Inflammatory macrophage treated with lipopolysaccharide for 4 hours (primary cell): ENCODE measurements at regions not wholly inside any gene's neighbourhood (a gene's known extent, or its start where the extent isn't known, plus 50 kb on each side); places are given as distances from the start of the nearest gene placed in this dataset.
A peak's percentile ranks its signal among the peaks of the same experiment; 100 is the strongest.

Source experiments
- DNase-seq: peaks from one replicate; pipeline ENCODE4 v3.0.0-alpha.2; 2020

DNA sequence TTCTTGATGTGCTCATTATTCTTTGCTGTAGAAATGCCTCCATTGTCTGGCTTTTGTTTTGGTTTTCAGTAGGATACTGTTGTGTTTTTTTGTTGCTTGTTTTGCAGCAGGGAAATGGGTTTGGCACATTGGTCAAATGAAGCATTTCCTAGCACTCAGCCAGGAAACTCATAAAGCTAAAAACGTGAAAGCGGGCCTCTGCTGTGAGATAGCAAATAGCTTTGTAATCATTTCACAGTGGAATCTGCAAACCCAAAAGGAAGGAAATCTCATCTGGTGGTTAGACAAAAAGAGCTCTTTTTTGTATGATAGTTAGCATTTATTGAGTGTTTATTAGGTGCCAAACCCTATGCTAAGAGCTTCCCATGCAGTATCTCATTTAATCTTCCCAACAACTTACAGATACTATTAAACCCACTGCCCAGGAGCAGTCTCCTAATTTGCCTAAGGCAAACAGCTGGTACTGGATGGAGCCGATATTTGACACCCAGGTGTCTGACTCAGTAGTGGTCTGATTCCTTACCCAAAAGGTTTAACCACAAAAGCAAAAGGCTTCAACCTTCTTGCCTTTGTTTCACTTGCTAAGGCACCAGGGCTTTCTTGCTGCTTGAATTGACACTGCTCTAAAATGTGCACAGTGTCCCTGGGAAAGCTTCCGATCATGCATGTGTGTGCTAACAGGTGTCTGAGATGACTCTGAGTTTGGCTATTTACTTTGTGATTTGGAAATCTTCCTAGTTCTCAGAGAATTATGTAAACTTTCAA lies 527.9 kb upstream of the MDFIC2 start:
- DNase-seq: no peak

DNA sequence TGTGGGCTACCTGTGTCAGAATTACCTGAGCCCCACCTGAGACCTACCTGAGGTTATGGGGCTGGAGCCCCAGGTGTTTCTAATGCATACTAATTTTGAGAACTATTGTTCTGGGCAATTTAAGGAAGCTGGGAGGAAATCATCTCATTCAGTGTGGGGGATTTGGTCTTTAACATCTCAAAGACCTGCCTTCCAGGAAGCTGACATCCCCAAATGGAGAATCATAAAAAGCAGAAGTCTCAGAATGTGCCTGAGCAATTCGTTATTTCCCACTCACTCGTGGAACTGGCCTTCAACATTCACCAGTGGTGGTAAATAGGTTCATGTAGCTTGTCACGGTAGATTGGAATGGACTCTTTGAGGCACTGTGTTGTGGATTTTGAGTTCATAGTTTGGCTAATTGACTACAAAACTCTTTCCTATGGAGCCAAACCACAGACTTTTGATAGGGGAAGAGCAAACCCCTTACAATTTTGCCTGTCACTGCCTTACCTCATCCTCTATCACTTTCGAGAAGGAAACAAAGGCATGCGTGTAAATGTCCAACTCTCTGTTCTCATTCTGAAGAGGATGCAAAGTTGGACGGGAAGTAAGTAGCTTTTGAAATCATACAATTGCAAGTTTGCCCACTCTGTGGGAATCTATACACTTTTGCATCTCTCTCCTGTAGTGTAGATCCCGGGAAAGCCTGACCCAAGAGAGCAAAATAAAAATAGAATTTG lies 521.0 kb upstream of the MDFIC2 start:
- DNase-seq: peak; percentile 69

GRCh38 chr3:70832834-70833205 lies 520.4 kb upstream of the MDFIC2 start:
- DNase-seq: no peak

DNA sequence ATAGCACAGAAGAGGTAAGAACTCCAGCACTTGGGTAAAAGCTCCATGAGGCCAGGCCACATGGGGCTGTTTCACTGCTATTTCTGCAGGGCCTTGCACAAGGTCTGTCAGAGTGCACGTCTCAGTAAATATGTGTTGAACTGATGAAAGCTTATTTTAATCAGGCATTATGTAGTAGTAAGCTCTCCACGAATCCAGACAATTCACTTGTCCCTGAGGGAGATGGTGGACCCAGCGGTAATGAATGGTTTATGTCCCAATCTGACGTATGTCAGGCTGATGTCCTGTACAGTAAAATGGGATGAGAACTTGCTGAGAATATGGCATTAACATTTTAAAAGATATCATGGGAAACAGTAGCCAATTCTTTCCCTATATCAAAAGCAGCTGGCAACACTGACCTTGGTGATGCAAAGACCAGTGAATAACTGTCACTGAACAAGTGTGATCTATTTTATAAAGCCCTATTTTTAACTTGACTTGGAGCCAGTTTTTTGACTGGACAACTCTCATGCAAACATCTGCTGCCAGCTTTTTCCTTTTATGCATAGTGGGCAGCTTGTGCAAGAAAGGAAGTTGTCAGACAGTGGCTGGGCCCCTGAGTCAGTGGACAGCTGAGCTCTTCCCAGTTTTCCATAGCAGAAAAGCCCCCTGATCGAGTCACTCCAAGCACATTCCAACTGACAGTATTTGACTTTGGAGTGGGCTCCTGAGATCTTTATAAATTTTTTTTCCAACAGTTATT lies 519.8 kb upstream of the MDFIC2 start:
- DNase-seq: peak; percentile 19

DNA sequence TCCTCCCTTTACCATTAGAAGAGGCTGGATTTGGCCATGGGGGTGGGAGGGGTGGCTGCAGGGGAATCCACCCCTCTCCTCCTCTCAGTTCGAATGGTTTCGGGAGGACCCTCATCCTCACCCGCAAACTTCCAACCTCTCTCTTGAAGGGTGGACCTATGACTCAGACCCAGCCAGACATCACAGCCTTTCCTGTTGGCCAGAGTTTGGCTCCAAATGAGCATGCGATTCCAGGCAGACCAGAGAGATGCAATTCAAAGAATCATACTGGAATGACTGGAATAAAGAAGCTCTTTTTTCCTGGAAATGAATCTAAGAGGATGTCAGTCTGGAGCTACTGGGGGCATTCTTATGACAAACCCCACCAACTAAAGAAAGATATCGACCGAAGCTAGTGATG lies 516.7 kb upstream of the MDFIC2 start:
- DNase-seq: no peak

DNA sequence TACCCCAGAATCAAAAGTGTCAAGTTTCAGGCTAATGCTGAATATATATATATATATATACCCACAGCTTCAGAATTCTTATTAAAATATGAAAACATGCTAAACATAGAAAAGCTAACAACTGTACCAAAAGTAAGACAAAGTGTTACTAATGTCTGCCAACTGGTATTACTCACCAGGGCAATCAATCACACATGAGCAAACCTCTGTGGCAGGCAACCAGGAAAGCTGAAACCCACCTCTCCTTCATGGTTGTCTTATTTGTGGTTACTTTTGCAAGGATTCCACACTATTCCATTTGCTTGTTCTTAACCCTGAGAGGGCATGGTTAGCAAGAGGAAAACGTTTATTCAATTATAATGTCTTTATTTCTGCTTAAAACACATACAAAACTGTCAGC lies 512.3 kb upstream of the MDFIC2 start:
- no peak for DNase-seq

DNA sequence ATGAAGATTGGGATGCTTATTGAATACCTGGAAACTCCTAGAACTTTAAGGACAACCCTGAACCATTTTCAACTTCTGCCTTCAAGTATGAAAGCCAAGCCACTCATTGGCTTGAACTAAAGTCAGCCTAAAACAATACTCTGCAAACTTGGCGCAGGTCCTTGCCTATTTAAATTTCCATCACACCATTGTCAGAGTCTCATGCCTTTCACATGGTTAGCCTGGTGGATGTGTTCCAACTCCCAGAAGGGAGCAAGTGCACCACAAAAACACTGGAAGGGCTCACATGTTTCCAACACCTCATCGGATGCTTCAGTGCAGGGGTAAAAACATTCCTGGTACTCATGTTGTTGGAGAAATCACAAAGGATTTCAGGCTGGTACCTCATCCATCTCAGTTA lies 511.6 kb upstream of the MDFIC2 start:
- DNase-seq: no peak

DNA sequence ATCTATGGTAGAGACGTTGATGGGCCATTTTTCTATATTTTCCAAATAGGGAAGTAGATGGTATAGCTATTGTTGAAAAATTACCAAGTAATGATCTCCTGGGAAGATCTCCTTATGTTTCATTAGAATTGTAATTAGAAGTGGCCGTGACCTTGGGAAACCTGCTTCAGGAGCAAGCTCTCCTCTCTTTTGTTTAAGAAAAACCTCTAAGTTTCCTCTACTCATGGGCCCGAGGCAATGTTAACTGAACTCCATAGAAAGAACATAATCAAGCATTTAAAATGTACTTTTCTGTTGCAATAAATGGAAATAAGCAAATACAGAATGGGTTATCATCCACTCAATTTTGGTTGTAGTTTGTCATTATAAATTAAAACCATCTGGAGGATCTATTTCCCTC lies 511.2 kb upstream of the MDFIC2 start:
- no peak for DNase-seq

GRCh38 chr3:70822669-70823068 lies 510.2 kb upstream of the MDFIC2 start:
- DNase-seq: no peak

GRCh38 chr3:70821602-70822001 lies 509.2 kb upstream of the MDFIC2 start:
- no peak for DNase-seq

GRCh38 chr3:70820397-70820796 lies 508.0 kb upstream of the MDFIC2 start:
- DNase-seq: no peak

DNA sequence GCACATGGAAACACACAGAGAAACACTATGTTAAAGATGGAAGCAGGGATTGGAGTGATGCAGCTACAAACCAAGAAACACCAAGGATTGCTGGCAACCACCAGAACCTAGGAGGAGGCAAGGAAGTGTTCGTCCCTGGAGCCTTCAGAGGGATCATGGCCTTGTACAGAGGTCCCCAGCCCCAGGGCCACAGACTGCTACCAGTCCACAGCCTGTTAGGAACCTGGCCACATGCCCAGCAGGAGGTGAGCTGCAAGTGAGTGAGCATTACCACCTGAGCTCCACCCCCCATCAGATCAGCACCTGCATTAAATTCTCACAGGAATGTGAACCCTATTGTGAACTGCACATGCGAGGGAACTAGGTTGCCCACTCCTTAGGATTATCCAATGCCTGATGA lies 505.7 kb upstream of the MDFIC2 start:
- DNase-seq: no peak

- no peak for DNase-seq
These were observed 503.9 kb upstream of the MDFIC2 start for GRCh38 chr3:70816346-70816745.

DNA sequence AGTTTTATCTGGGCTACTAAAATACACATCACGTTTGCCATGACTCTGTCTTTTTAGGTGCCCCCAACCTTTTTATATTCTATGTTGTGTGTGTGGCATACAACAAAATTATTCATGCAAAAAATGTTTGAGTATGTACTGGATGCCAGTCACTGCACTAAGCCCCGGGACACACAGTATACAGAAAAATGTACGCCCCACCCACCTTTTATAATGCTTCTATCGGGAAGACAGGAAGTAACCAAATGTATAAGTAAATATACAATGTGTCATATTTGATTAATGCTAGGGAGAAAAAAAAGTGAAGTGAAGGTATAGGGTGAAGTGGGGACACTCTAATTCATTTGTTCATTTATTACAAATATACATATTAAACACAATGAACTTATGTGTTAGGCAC lies 503.4 kb upstream of the MDFIC2 start:
- no peak for DNase-seq

- no peak for DNase-seq
These were observed 500.9 kb upstream of the MDFIC2 start for GRCh38 chr3:70813311-70813710.

DNA sequence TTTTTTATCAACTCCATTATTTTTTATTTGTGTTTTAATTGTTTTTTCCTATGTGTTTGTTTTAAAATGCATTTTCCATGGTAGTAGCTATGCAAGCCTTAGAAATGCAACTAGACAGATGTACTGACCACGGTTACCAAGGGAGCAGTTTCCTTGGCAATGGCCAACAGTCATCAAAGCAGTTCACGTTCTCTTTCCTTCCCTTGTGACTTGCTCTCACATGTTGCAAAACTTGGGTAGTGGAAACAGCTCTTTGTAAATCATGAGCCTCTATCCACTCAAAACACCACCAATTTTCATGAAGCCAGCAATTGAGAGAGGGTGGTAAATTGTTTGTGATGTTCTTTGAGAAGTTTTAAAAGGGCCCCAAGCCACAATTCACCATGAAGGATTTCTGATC lies 499.4 kb upstream of the MDFIC2 start:
- DNase-seq: no peak

GRCh38 chr3:70808881-70809280 lies 496.4 kb upstream of the MDFIC2 start:
- no peak for DNase-seq

GRCh38 chr3:70806556-70806955 lies 494.1 kb upstream of the MDFIC2 start:
- no peak for DNase-seq

GRCh38 chr3:70806021-70806420 lies 493.6 kb upstream of the MDFIC2 start:
- no peak for DNase-seq

DNA sequence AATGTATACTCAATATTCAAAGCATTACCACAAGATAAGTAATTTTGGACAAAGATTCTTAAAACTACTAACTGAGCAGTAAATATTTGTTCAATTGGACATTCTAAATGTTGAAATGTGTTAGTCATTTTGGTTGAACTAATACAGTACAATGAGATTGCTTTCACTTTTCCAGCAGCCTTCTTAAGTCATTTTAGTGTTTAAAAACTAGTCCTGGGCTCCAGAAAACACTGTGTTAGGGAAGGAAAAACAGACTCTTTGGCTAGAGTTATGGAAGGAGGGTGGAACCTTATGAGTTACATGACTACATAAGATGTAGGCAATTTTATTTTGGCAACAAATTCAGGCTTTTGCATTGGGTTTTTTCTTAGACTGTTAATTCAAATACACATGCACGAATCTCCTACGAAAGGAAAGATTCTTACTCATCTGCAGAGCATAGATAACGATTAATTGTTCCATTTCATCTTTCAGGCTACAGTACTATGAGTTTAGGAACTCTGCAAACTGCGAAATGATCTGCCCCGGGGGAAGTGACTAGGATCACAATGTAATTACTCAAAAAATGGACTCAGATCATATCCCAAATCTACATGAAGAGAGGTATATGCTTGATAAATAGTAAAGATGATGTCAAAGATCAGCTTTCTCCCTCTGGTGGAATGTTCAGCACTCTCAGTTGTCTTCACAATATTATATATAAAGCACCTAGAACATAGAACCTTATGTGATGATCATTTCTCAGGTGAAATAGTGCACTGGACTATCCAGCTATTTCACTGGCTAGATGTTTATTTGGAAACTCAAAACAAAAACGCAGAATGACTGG lies 492.8 kb upstream of the MDFIC2 start:
- DNase-seq: no peak

DNA sequence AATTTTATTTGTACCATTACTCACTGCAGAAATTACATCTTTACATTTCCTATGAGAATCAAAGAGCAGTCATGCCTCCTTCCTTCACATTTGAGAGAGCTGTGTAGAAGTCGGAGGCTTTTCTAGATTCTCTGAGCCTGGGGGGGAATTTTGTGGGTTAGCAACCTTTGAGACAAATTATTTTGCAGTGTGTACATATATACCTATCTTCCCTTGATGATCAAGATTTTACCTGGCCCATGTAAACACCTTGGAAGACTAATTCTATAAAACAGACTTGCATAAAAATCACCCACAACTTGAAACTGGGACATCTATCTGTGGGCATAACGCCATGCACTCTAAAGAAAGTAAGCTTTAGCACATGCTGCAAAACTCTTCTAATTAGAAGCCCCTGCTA lies 491.5 kb upstream of the MDFIC2 start:
- no peak for DNase-seq

GRCh38 chr3:70803319-70803718 lies 490.9 kb upstream of the MDFIC2 start:
- no peak for DNase-seq

- DNase-seq: no peak
These were observed 488.5 kb upstream of the MDFIC2 start for GRCh38 chr3:70800951-70801350.
